ENCODE measurements at regions not wholly inside any gene's neighbourhood (a gene's known extent, or its start where the extent isn't known, plus 50 kb on each side); places are given as distances from the start of the nearest gene placed in this dataset.

GRCh38 chr7:51783241-51783640 is 466.6 kb upstream of the COBL start:
- TF ChIP-seq, protein P1, sequence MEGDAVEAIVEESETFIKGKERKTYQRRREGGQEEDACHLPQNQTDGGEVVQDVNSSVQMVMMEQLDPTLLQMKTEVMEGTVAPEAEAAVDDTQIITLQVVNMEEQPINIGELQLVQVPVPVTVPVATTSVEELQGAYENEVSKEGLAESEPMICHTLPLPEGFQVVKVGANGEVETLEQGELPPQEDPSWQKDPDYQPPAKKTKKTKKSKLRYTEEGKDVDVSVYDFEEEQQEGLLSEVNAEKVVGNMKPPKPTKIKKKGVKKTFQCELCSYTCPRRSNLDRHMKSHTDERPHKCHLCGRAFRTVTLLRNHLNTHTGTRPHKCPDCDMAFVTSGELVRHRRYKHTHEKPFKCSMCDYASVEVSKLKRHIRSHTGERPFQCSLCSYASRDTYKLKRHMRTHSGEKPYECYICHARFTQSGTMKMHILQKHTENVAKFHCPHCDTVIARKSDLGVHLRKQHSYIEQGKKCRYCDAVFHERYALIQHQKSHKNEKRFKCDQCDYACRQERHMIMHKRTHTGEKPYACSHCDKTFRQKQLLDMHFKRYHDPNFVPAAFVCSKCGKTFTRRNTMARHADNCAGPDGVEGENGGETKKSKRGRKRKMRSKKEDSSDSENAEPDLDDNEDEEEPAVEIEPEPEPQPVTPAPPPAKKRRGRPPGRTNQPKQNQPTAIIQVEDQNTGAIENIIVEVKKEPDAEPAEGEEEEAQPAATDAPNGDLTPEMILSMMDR (IDR thresholded peaks at IDR 0.05; ENCODE audit: insufficient read depth, low read length, poor library complexity, severe bottlenecking): no peak
- TF ChIP-seq EZH2phosphoT487 (conservative IDR thresholded peaks at IDR 0.05; ENCODE audit: low read length): no peak
